ENCODE measurements at regions not wholly inside any gene's neighbourhood (a gene's known extent, or its start where the extent isn't known, plus 50 kb on each side); places are given as distances from the start of the nearest gene placed in this dataset.

GRCh38 chr1:67948151-67949080 lies 102.0 kb downstream of the DIRAS3 start:
- DNase-seq (ENCODE audit: low spot score): no peak

DNA sequence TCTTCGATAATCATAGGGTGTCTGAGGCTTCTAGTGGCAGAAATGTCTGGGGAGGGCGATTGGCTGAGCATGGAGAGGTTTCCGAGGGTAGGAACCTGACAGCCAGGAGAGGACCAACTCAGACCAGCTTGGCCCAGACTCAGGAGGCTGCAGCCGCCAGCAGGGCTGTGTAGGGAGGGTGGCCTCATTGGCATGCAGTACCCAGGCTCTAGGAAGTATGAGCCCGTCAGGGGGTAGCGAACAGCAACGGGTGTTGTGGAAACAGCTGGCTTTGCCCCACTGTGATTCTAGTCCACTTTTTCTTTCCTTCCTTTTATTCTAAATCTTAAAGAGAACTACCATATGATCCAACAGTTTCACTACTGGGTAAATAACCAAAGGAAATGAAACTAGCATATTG lies 103.3 kb downstream of the DIRAS3 start:
- no peak for DNase-seq (ENCODE audit: low spot score)

DNA sequence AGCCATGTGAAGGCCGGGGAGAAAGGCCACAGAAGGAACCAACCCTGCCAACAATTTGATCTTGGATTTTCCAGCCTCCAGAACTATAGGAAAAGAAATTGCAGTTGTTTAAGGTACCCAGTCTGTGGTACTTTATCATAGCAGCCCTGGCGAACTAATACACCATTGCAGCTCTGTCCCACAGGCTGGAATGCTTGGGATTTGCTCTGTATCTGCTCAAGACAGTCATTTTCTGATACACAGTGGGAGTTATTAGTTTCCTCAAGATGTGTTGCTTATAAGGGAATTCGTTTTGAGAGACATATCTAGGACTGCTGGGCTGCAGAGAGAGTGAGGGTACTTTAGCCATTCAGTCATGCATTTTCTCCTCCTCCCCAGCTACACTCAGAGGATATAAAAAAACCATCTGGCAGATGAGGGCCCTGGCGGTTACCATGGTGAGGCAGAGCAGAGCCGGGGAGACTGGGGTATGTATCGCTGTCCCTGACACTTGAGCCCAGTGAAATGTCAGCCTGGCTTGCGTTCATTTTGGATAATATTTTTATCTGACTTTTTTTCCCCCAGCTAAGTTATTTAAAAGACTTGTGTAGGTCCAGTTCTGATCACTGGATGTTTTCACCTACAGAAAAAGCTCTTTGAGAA lies 104.6 kb downstream of the DIRAS3 start:
- DNase-seq (ENCODE audit: low spot score): no peak

DNA sequence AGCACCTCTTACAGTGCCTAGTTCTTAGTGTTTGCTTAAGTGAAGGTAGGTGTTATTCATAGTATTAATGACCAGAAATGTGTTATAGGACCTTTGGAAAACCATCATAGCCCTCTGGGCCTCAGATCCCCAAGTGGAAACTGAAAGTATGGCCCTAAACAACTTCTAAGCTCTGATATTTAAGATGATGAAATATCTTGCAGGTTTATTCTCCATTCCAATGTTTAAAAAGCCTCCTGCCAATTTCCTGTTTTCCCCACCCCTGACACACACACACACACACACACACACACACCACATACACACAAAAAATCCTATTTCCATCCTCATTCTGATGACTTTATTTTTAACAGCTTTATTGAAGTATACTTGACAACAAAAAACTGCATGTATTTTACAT lies 108.2 kb downstream of the DIRAS3 start:
- DNase-seq (ENCODE audit: low spot score): no peak

DNA sequence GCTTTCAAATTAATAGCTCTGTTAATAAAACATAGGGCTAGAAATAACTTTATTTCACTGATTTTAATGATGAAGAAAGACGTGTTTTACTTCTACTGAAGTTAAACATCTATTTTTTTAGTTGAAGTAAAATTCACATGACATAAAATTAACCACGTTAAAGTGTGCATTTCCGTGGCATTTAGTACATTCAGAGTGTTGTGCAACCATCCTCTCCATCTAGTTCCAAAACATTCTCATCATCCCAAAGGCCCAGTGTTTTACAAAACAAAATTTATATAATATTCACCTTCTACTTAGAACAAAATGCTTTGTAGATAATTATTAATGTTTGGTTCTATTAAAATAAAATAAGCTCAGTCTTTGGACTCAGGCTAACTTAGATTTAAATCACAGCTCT lies 108.5 kb upstream of the GNG12 start:
- no peak for DNase-seq (ENCODE audit: low spot score)

DNA sequence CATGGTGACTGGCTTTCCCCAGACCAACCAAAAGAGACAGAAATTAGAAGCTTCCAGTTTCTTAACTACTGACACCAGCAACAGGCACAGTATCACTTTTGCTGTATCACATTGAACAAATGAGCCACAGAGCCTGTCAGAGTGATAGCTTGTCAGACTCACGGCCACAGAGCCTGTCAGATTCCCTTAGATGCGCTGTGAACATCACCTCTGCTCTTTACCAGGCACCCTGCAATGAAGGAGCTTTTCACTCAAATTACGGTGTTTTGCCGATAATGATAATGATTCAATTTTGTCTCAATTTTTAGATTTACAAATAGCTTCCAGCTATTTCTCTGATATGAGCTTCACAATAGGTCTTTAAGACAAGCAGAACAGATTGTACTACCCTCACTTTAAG lies 107.9 kb upstream of the GNG12 start:
- DNase-seq (ENCODE audit: low spot score): no peak

DNA sequence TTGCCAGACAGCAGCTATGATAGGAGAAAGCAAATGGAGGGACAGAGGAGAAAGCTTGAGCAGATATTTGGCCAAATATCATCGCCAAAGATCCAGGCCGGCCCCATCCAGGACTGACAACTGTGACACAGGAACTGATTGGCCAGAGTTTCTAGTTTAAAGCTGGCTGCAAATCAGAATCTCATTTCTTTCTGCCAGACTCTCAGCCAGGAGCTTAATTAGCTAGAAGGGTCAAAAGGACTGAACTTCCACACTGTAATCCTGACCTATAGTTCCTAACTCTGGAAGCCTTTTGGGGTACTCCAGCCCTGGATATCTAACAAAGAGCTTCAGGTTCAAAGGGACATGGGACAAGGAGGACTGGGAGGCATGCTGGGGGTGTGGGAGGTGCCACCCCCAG lies 106.7 kb upstream of the GNG12 start:
- DNase-seq (ENCODE audit: low spot score): no peak

- no peak for DNase-seq (ENCODE audit: low spot score)
These were observed 106.0 kb upstream of the GNG12 start for GRCh38 chr1:67939186-67939743.

- peak; percentile 23 for DNase-seq (ENCODE audit: low spot score)
These were observed 104.4 kb upstream of the GNG12 start for GRCh38 chr1:67937651-67938050.

- DNase-seq (ENCODE audit: low spot score): no peak
These were observed 103.7 kb upstream of the GNG12 start for GRCh38 chr1:67937010-67937409.

DNA sequence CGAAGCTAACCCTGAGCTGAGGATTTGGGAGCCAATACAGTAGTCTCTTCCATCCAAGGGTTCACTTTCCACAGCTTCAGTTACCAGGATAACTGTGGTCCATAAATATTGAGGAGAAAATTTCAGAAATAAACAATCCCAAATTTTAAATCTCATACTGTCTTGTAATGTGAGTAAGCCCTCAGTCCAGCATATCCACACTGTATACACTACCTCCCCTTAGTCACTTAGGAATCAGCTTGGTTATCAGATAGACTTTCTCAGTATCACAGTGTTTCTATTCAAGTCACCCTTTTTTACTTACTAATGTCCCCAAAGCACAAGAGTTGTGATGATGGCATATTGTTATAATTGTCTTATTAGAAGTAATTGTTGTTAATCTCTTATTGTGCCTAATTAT lies 102.3 kb upstream of the GNG12 start:
- no peak for DNase-seq (ENCODE audit: low spot score)

GRCh38 chr1:67931198-67931597 lies 97.9 kb upstream of the GNG12 start:
- no peak for DNase-seq (ENCODE audit: low spot score)

DNA sequence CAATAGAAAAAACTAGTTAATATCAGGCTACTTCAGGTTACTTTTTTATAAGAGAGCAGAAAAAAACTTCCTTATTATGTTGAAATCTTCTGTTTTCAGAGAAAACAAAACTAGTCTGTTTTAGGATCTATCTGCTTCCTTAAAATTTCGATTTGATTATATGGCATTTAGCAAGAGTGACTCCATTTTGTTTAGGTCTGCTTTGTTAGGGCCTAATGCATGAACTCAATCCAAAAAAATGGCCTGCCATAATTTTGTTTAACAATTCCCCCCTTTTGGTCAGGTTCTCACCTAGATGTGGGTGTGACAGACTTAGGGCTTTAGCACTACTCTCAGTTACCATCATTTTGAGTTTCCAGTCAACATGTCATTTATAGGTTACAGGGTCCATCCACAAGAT lies 89.8 kb upstream of the GNG12 start:
- DNase-seq (ENCODE audit: low spot score): no peak

GRCh38 chr1:67921725-67922489 lies 88.6 kb upstream of the GNG12 start:
- no peak for DNase-seq (ENCODE audit: low spot score)

GRCh38 chr1:67919274-67920072 lies 86.2 kb upstream of the GNG12 start:
- DNase-seq (ENCODE audit: low spot score): no peak

DNA sequence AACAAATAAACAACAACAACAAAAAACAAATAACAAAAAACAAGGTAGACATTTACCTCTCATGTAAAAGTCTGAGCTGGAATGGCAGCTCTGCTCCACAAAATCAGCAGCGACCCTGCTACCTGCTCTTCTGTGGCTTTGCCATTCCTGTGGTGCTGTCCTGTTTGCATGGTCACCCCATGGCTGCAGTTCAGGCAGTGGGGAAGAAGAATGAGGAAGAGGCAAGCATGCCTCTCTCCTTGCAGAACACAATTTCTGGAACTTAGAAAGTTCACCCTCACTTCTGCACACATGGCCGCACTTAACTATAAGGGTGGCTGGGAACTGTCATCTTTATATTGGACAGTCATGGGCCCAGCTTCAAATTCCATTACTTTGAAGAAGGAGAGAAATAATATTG lies 84.8 kb upstream of the GNG12 start:
- no peak for DNase-seq (ENCODE audit: low spot score)

DNA sequence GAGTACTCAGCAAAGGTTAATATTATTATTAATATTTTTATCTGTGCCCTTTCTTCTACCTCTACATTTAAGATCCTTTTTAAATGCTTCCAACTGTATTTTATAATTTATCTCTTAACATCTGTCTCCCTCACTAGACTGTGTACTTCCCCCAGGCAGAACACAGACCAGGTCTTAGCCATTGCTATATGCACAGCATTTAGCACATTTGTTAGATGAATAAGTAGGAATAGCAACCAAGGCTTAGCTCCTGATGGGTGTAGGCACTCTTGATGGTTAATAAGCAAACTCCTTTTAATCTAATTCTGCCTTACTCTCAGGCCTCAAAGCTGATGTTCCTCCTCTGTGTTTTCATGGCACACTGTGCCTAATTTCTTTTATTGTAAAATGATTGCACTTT lies 83.7 kb upstream of the GNG12 start:
- no peak for DNase-seq (ENCODE audit: low spot score)

GRCh38 chr1:67916140-67916886 lies 83.0 kb upstream of the GNG12 start:
- DNase-seq (ENCODE audit: low spot score): no peak

GRCh38 chr1:67909776-67910175 lies 76.5 kb upstream of the GNG12 start:
- no peak for DNase-seq (ENCODE audit: low spot score)

DNA sequence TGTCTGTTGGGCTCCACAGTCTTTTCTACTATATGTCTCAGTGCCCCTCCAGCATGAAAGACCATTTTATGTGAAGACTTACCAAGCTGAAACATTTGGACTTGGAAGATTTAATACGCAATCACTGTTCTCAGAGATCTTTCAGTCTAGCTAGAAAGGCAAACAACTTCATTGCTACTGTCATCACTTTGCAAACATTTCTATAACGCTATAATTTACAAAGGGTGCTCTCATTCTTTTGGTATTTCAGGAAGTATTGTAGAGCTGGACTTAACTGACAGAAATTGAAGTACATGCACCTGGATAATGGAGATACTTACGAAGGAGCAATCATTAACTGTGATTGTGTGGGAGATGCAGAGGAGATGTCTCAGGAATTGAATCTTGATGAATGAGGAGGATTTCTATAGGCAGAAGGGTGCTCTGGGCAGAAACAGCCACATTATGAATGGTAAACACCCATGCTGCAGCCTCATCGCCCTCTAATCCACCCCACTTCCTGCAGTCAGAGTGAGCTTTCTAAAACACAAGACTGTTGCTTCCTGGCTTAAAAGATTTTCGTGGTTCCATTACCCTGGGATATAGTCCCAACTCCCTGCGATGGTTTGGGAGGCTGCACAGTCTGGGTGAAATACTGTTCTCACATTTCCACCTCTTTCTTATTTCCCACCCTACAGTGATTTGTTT lies 75.1 kb upstream of the GNG12 start:
- DNase-seq (ENCODE audit: low spot score): no peak
